ENCODE measurements at regions not wholly inside any gene's neighbourhood (a gene's known extent, or its start where the extent isn't known, plus 50 kb on each side); places are given as distances from the start of the nearest gene placed in this dataset.

DNA sequence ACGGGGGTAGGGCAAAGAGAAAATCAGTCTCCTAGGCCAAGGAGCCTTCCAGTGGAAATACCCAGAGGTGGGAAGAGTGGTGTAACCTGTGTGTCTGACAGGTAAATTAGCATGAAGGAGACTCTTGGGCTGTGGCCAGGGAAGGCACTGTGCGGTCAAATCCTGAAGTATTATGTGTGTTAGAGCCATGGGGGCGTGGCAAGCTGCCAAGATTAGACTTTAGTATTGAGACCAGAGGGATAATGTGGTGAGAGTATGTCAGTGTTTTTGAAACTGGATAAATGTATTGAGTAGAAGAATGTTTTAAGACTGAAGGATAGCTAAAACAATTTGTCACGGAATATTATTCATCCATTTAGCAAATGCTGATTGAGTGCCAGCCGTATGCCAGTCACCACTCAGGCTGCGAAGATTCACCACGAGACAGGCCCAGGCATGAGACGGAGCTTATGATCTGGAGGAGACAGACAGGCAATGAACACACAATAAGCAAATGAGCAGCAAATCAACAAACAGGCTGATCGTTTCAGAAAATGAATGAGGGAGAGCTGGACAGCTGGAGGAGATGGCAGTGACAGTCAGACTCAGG is 445.9 kb downstream of the MCTP2 start:
- no peaks in the 10 kb centered on the region for H3K36me3 ChIP-seq (replicated peaks; ENCODE audit: insufficient read depth, low read length)
- H3K4me1 ChIP-seq (ENCODE audit: low read length): no peaks in the 10 kb centered on the region
- H3K9me2 ChIP-seq (replicated peaks; ENCODE audit: insufficient read depth, low read length): no peaks in the 10 kb centered on the region
- no peak overlapping the region for H2AFZ ChIP-seq (ENCODE audit: low read length)
- TF ChIP-seq EZH2 (optimal IDR thresholded peaks at IDR 0.05; ENCODE audit: low read depth, low read length) (no peak), EZH2phosphoT487 (IDR thresholded peaks at IDR 0.05; ENCODE audit: low read length) (no peak)
- TF ChIP-seq, protein P1, sequence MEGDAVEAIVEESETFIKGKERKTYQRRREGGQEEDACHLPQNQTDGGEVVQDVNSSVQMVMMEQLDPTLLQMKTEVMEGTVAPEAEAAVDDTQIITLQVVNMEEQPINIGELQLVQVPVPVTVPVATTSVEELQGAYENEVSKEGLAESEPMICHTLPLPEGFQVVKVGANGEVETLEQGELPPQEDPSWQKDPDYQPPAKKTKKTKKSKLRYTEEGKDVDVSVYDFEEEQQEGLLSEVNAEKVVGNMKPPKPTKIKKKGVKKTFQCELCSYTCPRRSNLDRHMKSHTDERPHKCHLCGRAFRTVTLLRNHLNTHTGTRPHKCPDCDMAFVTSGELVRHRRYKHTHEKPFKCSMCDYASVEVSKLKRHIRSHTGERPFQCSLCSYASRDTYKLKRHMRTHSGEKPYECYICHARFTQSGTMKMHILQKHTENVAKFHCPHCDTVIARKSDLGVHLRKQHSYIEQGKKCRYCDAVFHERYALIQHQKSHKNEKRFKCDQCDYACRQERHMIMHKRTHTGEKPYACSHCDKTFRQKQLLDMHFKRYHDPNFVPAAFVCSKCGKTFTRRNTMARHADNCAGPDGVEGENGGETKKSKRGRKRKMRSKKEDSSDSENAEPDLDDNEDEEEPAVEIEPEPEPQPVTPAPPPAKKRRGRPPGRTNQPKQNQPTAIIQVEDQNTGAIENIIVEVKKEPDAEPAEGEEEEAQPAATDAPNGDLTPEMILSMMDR (IDR thresholded peaks at IDR 0.05; ENCODE audit: low read length): no peak
- H3K4me3 ChIP-seq (ENCODE audit: low read length): no peak overlapping the region
- no peaks in the 10 kb centered on the region for H3F3A ChIP-seq (ENCODE audit: insufficient read depth, low read length)
- no peak overlapping the region for H3K27ac ChIP-seq (ENCODE audit: low read length)
- H3K9ac ChIP-seq (ENCODE audit: low read length): no peak overlapping the region
- H4K20me1 ChIP-seq (ENCODE audit: insufficient read depth, low read length): no peaks in the 10 kb centered on the region
- no peaks in the 10 kb centered on the region for H3K9me3 ChIP-seq (replicated peaks; ENCODE audit: insufficient read depth, low read length)
- H3K79me2 ChIP-seq (ENCODE audit: low read length): no peaks in the 10 kb centered on the region
- no peak overlapping the region for H3K4me2 ChIP-seq (ENCODE audit: low read depth, low read length)
- DNase-seq: no peak
- H3K27me3 ChIP-seq (replicated peaks; ENCODE audit: insufficient read depth, low read length): no peaks in the 10 kb centered on the region

DNA sequence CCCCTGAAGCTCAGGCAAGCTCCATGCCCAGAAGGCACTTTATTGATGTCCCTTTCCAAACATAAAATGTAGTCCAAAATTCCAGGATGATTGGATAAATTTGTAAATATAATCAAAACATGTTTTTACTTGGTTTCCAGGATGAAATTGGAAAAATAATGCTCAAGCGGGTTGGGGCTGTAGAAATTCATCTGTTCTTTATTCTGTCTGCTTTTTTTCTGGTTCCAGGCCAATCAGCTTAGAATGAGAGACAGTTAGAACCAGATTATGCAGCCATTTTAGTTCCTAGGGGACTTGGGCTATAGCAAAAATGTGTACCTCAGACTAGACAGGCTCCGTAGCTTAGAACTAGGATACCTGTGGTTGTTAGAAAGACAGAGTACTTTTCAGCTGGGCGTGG is 450.8 kb downstream of the MCTP2 start:
- no peak overlapping the region for H3K27ac ChIP-seq (ENCODE audit: low read length)
- H3K4me3 ChIP-seq (ENCODE audit: low read length): no peak overlapping the region
- no peaks in the 10 kb centered on the region for H3F3A ChIP-seq (ENCODE audit: insufficient read depth, low read length)
- H4K20me1 ChIP-seq (ENCODE audit: insufficient read depth, low read length): no peaks in the 10 kb centered on the region
- no peaks in the 10 kb centered on the region for H3K4me1 ChIP-seq (ENCODE audit: low read length)
- no peak for TF ChIP-seq EZH2phosphoT487 (IDR thresholded peaks at IDR 0.05; ENCODE audit: low read length)
- no peak for TF ChIP-seq EZH2 (optimal IDR thresholded peaks at IDR 0.05; ENCODE audit: low read depth, low read length)
- TF ChIP-seq, protein P1 (IDR thresholded peaks at IDR 0.05; ENCODE audit: low read length): no peak
- H3K9ac ChIP-seq (ENCODE audit: low read length): no peak overlapping the region
- no peaks in the 10 kb centered on the region for H3K36me3 ChIP-seq (replicated peaks; ENCODE audit: insufficient read depth, low read length)
- no peaks in the 10 kb centered on the region for H3K9me3 ChIP-seq (replicated peaks; ENCODE audit: insufficient read depth, low read length)
- no peaks in the 10 kb centered on the region for H3K27me3 ChIP-seq (replicated peaks; ENCODE audit: insufficient read depth, low read length)
- no peak overlapping the region for H3K4me2 ChIP-seq (ENCODE audit: low read depth, low read length)
- no peak for DNase-seq
- H2AFZ ChIP-seq (ENCODE audit: low read length): no peak overlapping the region
- no peaks in the 10 kb centered on the region for H3K79me2 ChIP-seq (ENCODE audit: low read length)
- no peaks in the 10 kb centered on the region for H3K9me2 ChIP-seq (replicated peaks; ENCODE audit: insufficient read depth, low read length)

DNA sequence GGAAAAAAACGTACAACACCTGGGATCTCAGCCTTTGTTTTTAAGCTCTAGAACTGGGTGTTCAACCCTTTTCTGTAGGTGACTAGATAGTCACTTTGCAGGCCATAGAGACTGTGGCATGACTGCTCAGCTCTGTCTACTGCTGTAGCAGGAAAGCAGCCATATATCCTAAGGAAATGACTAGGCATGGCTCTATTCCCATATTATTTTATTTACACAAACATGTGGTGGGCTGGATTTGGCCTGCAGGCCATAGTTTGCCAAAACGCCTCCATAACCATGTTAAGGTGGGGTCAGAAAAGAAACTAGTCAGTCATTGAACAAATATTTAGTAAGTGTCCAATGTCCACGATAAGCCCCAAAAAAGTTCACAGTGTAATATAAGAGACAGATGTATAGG is 452.5 kb downstream of the MCTP2 start:
- Histone ChIP-seq H3K36me3 (replicated peaks; ENCODE audit: insufficient read depth, low read length) (no peaks in the 10 kb centered on the region), H3K27ac (ENCODE audit: low read length) (no peak overlapping the region), H3K9me3 (replicated peaks; ENCODE audit: insufficient read depth, low read length) (no peaks in the 10 kb centered on the region), H3K4me3 (ENCODE audit: low read length) (no peak overlapping the region), H3K4me1 (ENCODE audit: low read length) (no peaks in the 10 kb centered on the region), H3K79me2 (ENCODE audit: low read length) (no peaks in the 10 kb centered on the region), H2AFZ (ENCODE audit: low read length) (no peak overlapping the region), H3F3A (ENCODE audit: insufficient read depth, low read length) (no peaks in the 10 kb centered on the region), H4K20me1 (ENCODE audit: insufficient read depth, low read length) (no peaks in the 10 kb centered on the region), H3K9ac (ENCODE audit: low read length) (no peak overlapping the region), H3K27me3 (replicated peaks; ENCODE audit: insufficient read depth, low read length) (no peaks in the 10 kb centered on the region), H3K9me2 (replicated peaks; ENCODE audit: insufficient read depth, low read length) (no peaks in the 10 kb centered on the region), H3K4me2 (ENCODE audit: low read depth, low read length) (no peak overlapping the region)
- no peak for DNase-seq
- TF ChIP-seq, protein P1 (IDR thresholded peaks at IDR 0.05; ENCODE audit: low read length): no peak
- TF ChIP-seq EZH2phosphoT487 (IDR thresholded peaks at IDR 0.05; ENCODE audit: low read length) (no peak), EZH2 (optimal IDR thresholded peaks at IDR 0.05; ENCODE audit: low read depth, low read length) (no peak)

Data from MM.1S (cell line).